Right atrium auricular region (tissue), 2 donors: ENCODE measurements at regions not wholly inside any gene's neighbourhood (a gene's known extent, or its start where the extent isn't known, plus 50 kb on each side); places are given as distances from the start of the nearest gene placed in this dataset.

Source experiments
- DNase-seq: peaks from one replicate; pipeline ENCODE4 v3.0.0-alpha.2; 2019; ENCODE audit warnings: low spot score
- H3K27ac ChIP-seq, 2 donors: fragments of 200-600 bp; sonication (generic); 1 replicate in 1 of 2; 2 replicates in 1 of 2; pipeline ENCODE4 v1.5.1; 2016 to 2019
- H3K27me3 ChIP-seq, 2 donors: fragments of 200-600 bp; sonication (generic); one replicate each; pipeline versions ENCODE4 v1.5.1 to v1.6.0; 2017 to 2019
- H3K36me3 ChIP-seq: fragments of 200-600 bp; sonication (generic); one replicate; pipeline ENCODE4 v1.5.1; 2016
- H3K4me1 ChIP-seq, 2 donors: fragments of 200-600 bp; sonication (generic); one replicate each; pipeline versions ENCODE4 v1.5.1 to v1.6.0; 2017 to 2019
- H3K4me3 ChIP-seq, 2 donors: fragments of 200-600 bp; sonication (generic); 1 replicate in 1 of 2; 2 replicates in 1 of 2; pipeline ENCODE4 v1.5.1; 2017 to 2019; ENCODE audit warnings: mild to moderate bottlenecking in 1 of 2, moderate library complexity in 1 of 2
- H3K9me3 ChIP-seq, 2 donors: fragments of 200-600 bp; sonication (generic); one replicate each; pipeline ENCODE4 v1.5.1; 2019
- TF ChIP-seq, protein P1 (sequence below), 2 donors: fragments of 200-600 bp; sonication (generic); IDR thresholded peaks; one replicate each; pipeline ENCODE4 v1.5.1; 2019; ENCODE audit warnings: antibody characterized with exemption in 2 of 2

DNA sequence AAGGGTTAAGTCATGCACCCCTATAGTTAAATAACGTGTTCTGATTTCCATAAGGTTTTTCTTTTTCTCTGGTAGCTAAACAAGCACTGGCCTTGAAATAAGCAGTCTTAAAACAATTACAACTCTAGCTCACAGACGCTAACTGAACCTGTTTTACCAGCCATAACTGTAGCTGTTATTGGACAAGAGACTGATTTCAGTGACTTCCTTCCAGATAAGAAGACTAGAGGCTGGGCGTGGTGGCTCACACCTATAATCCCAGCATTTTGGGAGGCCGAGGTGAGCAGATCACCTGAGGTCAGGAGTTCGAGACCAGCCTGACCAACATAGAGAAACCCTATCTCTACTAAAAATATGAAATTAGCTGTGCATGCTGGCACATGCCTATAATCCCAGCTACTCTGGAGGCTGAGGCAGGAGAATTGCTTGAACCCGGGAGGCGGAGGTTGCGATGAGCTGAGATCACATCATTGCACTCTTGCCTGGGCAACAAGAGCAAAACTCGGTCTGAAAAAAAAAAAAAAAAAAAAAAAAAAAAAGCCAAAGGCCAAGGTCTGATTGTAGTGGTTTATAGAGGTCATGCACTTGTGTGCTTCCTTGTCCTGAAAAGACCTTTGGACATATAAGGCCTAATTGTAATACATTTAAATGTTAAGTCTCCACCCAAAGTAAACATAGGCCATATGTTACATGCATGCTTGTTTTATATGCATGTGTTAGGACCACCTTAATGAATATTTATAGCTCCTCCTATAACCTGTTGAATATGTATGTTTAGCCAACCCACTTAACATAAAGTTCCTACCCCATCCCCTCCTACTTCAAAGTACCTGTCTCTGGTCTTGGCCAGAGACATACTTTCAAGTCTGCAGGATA, 319.5 kb upstream of the CA10 start:
- H3K9me3 ChIP-seq = peaks cover 0 to 9% of the 10 kb centered on the region in 2 donors
- H3K27me3 ChIP-seq = no peaks in the 10 kb centered on the region
- H3K27ac ChIP-seq = no peak overlapping the region
- TF ChIP-seq, protein P1, sequence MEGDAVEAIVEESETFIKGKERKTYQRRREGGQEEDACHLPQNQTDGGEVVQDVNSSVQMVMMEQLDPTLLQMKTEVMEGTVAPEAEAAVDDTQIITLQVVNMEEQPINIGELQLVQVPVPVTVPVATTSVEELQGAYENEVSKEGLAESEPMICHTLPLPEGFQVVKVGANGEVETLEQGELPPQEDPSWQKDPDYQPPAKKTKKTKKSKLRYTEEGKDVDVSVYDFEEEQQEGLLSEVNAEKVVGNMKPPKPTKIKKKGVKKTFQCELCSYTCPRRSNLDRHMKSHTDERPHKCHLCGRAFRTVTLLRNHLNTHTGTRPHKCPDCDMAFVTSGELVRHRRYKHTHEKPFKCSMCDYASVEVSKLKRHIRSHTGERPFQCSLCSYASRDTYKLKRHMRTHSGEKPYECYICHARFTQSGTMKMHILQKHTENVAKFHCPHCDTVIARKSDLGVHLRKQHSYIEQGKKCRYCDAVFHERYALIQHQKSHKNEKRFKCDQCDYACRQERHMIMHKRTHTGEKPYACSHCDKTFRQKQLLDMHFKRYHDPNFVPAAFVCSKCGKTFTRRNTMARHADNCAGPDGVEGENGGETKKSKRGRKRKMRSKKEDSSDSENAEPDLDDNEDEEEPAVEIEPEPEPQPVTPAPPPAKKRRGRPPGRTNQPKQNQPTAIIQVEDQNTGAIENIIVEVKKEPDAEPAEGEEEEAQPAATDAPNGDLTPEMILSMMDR (IDR thresholded peaks at IDR 0.05) = no peak
- no peaks in the 10 kb centered on the region for H3K4me1 ChIP-seq
- no peaks in the 10 kb centered on the region for H3K36me3 ChIP-seq
- no peak for DNase-seq
- no peak overlapping the region for H3K4me3 ChIP-seq

DNA sequence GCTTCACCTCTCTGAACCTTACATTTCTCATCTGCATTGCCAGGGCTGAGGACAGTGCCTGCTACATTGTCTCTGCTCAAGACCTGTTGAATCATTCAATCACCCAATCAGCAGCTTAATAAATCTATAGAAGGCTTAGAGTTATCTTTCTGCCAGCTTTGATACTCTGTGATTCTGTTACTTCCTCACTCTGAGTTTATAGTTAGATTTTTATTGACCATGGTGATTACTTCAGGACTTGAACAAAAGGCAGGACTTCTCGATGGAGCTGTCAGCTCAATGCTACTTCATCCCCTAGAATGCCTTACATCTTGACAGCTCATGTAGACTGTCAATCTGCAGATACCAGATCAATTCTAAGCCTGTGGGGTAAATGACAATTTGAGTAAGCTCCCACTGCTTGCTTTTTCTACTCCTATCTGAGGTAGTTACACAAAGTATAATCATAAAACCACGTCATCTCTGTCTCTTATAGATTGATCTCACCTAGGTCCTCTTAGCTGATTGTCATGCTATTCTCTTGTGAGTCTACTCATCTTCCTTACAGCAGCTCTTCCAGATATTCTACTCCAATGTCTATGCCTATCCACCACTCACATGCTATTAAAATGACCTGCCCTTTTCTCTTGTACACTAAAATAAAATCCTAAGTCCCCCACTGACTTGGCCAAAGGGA, 318.3 kb upstream of the CA10 start:
- Histone ChIP-seq H3K4me3 (no peak overlapping the region), H3K9me3 (peaks cover 0 to 3% of the 10 kb centered on the region in 2 donors), H3K27ac (no peak overlapping the region), H3K27me3 (no peaks in the 10 kb centered on the region), H3K36me3 (no peaks in the 10 kb centered on the region), H3K4me1 (no peaks in the 10 kb centered on the region)
- no peak for DNase-seq
- TF ChIP-seq, protein P1 (IDR thresholded peaks at IDR 0.05) = no peak

- Histone ChIP-seq H3K36me3 (no peaks in the 10 kb centered on the region), H3K4me1 (no peaks in the 10 kb centered on the region), H3K4me3 (no peak overlapping the region), H3K27me3 (no peaks in the 10 kb centered on the region), H3K9me3 (no peaks in the 10 kb centered on the region), H3K27ac (no peak overlapping the region)
- no peak for DNase-seq
- TF ChIP-seq, protein P1 (IDR thresholded peaks at IDR 0.05) = no peak
Observed at GRCh38 chr17:52470553-52470952, 312.0 kb upstream of the CA10 start.

DNA sequence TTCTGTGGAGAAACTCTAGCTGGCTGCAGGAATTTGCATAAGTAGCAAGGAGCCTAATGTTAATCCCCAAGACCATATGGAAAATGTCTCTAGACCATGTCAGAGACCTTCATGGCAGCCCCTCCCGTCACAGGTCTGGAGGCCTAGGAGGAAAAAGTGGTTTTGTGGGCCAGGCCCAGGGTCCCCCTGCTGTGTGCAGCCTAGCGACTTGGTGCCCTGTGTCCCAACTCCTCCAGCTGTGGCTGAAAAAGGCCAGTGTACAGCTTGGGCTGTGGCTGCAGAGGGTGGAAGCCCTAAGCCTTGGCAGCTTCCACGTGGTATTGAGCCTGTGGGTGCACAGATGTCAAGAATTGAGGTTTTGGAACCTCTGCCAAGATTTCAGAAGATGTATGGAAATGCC, 306.9 kb upstream of the CA10 start:
- Histone ChIP-seq H3K36me3 (no peaks in the 10 kb centered on the region), H3K27ac (no peak overlapping the region), H3K4me3 (no peak overlapping the region), H3K27me3 (no peaks in the 10 kb centered on the region), H3K4me1 (no peaks in the 10 kb centered on the region), H3K9me3 (no peaks in the 10 kb centered on the region)
- no peak for DNase-seq
- TF ChIP-seq, protein P1 (IDR thresholded peaks at IDR 0.05) = no peak

DNA sequence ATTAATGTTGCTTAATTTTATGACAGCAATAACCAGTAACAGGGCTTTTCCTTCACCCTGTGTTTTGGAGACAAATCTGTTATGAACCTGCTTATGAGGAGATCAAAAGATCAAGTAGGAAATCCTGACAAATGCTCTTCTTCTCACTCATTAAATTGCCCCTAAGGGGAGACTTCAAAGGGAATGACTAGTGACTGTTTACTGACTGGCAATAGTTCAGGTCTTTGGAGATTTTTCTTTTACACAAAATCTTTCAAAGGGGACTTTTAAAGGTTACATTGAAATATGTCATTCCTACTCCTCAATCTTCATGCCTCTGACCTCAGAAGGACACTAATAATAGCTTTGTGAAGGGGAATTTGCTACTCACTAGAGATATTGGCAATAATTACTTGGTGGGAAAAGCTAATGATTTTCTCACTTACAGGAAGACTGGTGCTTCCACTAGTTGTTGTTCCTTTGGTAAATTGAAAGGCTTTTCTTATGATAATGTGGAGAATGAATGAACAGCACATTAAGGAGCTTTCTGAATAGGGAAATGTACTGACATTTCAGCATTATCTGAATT, 292.9 kb upstream of the CA10 start:
- H3K36me3 ChIP-seq = no peaks in the 10 kb centered on the region
- H3K27me3 ChIP-seq = no peaks in the 10 kb centered on the region
- H3K27ac ChIP-seq = no peak overlapping the region
- TF ChIP-seq, protein P1 (IDR thresholded peaks at IDR 0.05) = no peak
- no peaks in the 10 kb centered on the region for H3K4me1 ChIP-seq
- H3K4me3 ChIP-seq = no peak overlapping the region
- DNase-seq = no peak
- H3K9me3 ChIP-seq = no peaks in the 10 kb centered on the region
